ENCODE measurements at regions not wholly inside any gene's neighbourhood (a gene's known extent, or its start where the extent isn't known, plus 50 kb on each side); places are given as distances from the start of the nearest gene placed in this dataset.

- Histone ChIP-seq H3K4me1 (ENCODE audit: control insufficient read depth, insufficient read depth, low read length, poor library complexity, severe bottlenecking) (peaks cover 2% of the 10 kb centered on the region), H3K27ac (ENCODE audit: insufficient read depth, low read length, poor library complexity, severe bottlenecking) (no peak overlapping the region), H3K4me3 (ENCODE audit: insufficient read depth, low read depth, low read length, poor library complexity, severe bottlenecking) (no peak overlapping the region), H3K36me3 (ENCODE audit: control insufficient read depth, insufficient read depth, low read length) (no peaks in the 10 kb centered on the region), H3K9me3 (ENCODE audit: control insufficient read depth, low read length) (no peaks in the 10 kb centered on the region), H3K27me3 (replicated peaks; ENCODE audit: control insufficient read depth, insufficient read depth, low read length, poor library complexity, severe bottlenecking) (no peaks in the 10 kb centered on the region)
- no peak for DNase-seq
Observed at GRCh38 chrX:39891781-39892180, 206.0 kb downstream of the BCOR start.

- Histone ChIP-seq H3K36me3 (ENCODE audit: control insufficient read depth, insufficient read depth, low read length) (no peaks in the 10 kb centered on the region), H3K27ac (ENCODE audit: insufficient read depth, low read length, poor library complexity, severe bottlenecking) (no peak overlapping the region), H3K4me3 (ENCODE audit: insufficient read depth, low read depth, low read length, poor library complexity, severe bottlenecking) (no peak overlapping the region), H3K9me3 (ENCODE audit: control insufficient read depth, low read length) (no peaks in the 10 kb centered on the region), H3K4me1 (ENCODE audit: control insufficient read depth, insufficient read depth, low read length, poor library complexity, severe bottlenecking) (peaks cover 2% of the 10 kb centered on the region), H3K27me3 (replicated peaks; ENCODE audit: control insufficient read depth, insufficient read depth, low read length, poor library complexity, severe bottlenecking) (no peaks in the 10 kb centered on the region)
- DNase-seq, result no peak
Observed at GRCh38 chrX:39893417-39894338, 204.1 kb downstream of the BCOR start.

- DNase-seq, result no peak
- H3K36me3 ChIP-seq (ENCODE audit: control insufficient read depth, insufficient read depth, low read length), result no peaks in the 10 kb centered on the region
- peaks cover 2% of the 10 kb centered on the region for H3K4me1 ChIP-seq (ENCODE audit: control insufficient read depth, insufficient read depth, low read length, poor library complexity, severe bottlenecking)
- no peak overlapping the region for H3K27ac ChIP-seq (ENCODE audit: insufficient read depth, low read length, poor library complexity, severe bottlenecking)
- no peaks in the 10 kb centered on the region for H3K9me3 ChIP-seq (ENCODE audit: control insufficient read depth, low read length)
- no peaks in the 10 kb centered on the region for H3K27me3 ChIP-seq (replicated peaks; ENCODE audit: control insufficient read depth, insufficient read depth, low read length, poor library complexity, severe bottlenecking)
- H3K4me3 ChIP-seq (ENCODE audit: insufficient read depth, low read depth, low read length, poor library complexity, severe bottlenecking), result no peak overlapping the region
Observed at GRCh38 chrX:39894683-39895082, 203.1 kb downstream of the BCOR start.

- no peak for DNase-seq
- no peaks in the 10 kb centered on the region for H3K9me3 ChIP-seq (ENCODE audit: control insufficient read depth, low read length)
- no peak overlapping the region for H3K27ac ChIP-seq (ENCODE audit: insufficient read depth, low read length, poor library complexity, severe bottlenecking)
Observed at GRCh38 chrX:39895218-39896110, 202.3 kb downstream of the BCOR start.

GRCh38 chrX:39896951-39897740 is 200.6 kb downstream of the BCOR start:
- no peaks in the 10 kb centered on the region for H3K9me3 ChIP-seq (ENCODE audit: control insufficient read depth, low read length)
- H3K27ac ChIP-seq (ENCODE audit: insufficient read depth, low read length, poor library complexity, severe bottlenecking), result no peak overlapping the region
- no peaks in the 10 kb centered on the region for H3K27me3 ChIP-seq (replicated peaks; ENCODE audit: control insufficient read depth, insufficient read depth, low read length, poor library complexity, severe bottlenecking)
- DNase-seq, result no peak
- no peak overlapping the region for H3K4me3 ChIP-seq (ENCODE audit: insufficient read depth, low read depth, low read length, poor library complexity, severe bottlenecking)
- H3K4me1 ChIP-seq (ENCODE audit: control insufficient read depth, insufficient read depth, low read length, poor library complexity, severe bottlenecking), result no peaks in the 10 kb centered on the region
- H3K36me3 ChIP-seq (ENCODE audit: control insufficient read depth, insufficient read depth, low read length), result no peaks in the 10 kb centered on the region

More at GRCh38 chrX:39895218-39896110, 202.3 kb downstream of the BCOR start:
- no peaks in the 10 kb centered on the region for H3K36me3 ChIP-seq (ENCODE audit: control insufficient read depth, insufficient read depth, low read length)
- H3K4me1 ChIP-seq (ENCODE audit: control insufficient read depth, insufficient read depth, low read length, poor library complexity, severe bottlenecking), result peaks cover 2% of the 10 kb centered on the region
- no peak overlapping the region for H3K4me3 ChIP-seq (ENCODE audit: insufficient read depth, low read depth, low read length, poor library complexity, severe bottlenecking)
- no peaks in the 10 kb centered on the region for H3K27me3 ChIP-seq (replicated peaks; ENCODE audit: control insufficient read depth, insufficient read depth, low read length, poor library complexity, severe bottlenecking)

- no peaks in the 10 kb centered on the region for H3K9me3 ChIP-seq (ENCODE audit: control insufficient read depth, low read length)
- H3K4me1 ChIP-seq (ENCODE audit: control insufficient read depth, insufficient read depth, low read length, poor library complexity, severe bottlenecking), result no peaks in the 10 kb centered on the region
- no peak for DNase-seq
- H3K4me3 ChIP-seq (ENCODE audit: insufficient read depth, low read depth, low read length, poor library complexity, severe bottlenecking), result no peak overlapping the region
- no peak overlapping the region for H3K27ac ChIP-seq (ENCODE audit: insufficient read depth, low read length, poor library complexity, severe bottlenecking)
- no peaks in the 10 kb centered on the region for H3K36me3 ChIP-seq (ENCODE audit: control insufficient read depth, insufficient read depth, low read length)
- H3K27me3 ChIP-seq (replicated peaks; ENCODE audit: control insufficient read depth, insufficient read depth, low read length, poor library complexity, severe bottlenecking), result no peaks in the 10 kb centered on the region
Observed at GRCh38 chrX:39897741-39898097, 200.0 kb downstream of the BCOR start.

GRCh38 chrX:39898147-39898546 is 199.6 kb downstream of the BCOR start:
- no peak overlapping the region for H3K4me3 ChIP-seq (ENCODE audit: insufficient read depth, low read depth, low read length, poor library complexity, severe bottlenecking)
- no peaks in the 10 kb centered on the region for H3K9me3 ChIP-seq (ENCODE audit: control insufficient read depth, low read length)
- DNase-seq, result no peak
- H3K27ac ChIP-seq (ENCODE audit: insufficient read depth, low read length, poor library complexity, severe bottlenecking), result no peak overlapping the region
- no peaks in the 10 kb centered on the region for H3K4me1 ChIP-seq (ENCODE audit: control insufficient read depth, insufficient read depth, low read length, poor library complexity, severe bottlenecking)
- no peaks in the 10 kb centered on the region for H3K27me3 ChIP-seq (replicated peaks; ENCODE audit: control insufficient read depth, insufficient read depth, low read length, poor library complexity, severe bottlenecking)
- H3K36me3 ChIP-seq (ENCODE audit: control insufficient read depth, insufficient read depth, low read length), result no peaks in the 10 kb centered on the region

- Histone ChIP-seq H3K4me1 (ENCODE audit: control insufficient read depth, insufficient read depth, low read length, poor library complexity, severe bottlenecking) (no peaks in the 10 kb centered on the region), H3K27me3 (replicated peaks; ENCODE audit: control insufficient read depth, insufficient read depth, low read length, poor library complexity, severe bottlenecking) (no peaks in the 10 kb centered on the region), H3K27ac (ENCODE audit: insufficient read depth, low read length, poor library complexity, severe bottlenecking) (no peak overlapping the region), H3K36me3 (ENCODE audit: control insufficient read depth, insufficient read depth, low read length) (no peaks in the 10 kb centered on the region), H3K9me3 (ENCODE audit: control insufficient read depth, low read length) (no peaks in the 10 kb centered on the region), H3K4me3 (ENCODE audit: insufficient read depth, low read depth, low read length, poor library complexity, severe bottlenecking) (no peak overlapping the region)
- DNase-seq, result no peak
Observed at GRCh38 chrX:39899059-39899458, 198.7 kb downstream of the BCOR start.

GRCh38 chrX:39899856-39900776 is 197.6 kb downstream of the BCOR start:
- Histone ChIP-seq H3K36me3 (ENCODE audit: control insufficient read depth, insufficient read depth, low read length) (no peaks in the 10 kb centered on the region), H3K27me3 (replicated peaks; ENCODE audit: control insufficient read depth, insufficient read depth, low read length, poor library complexity, severe bottlenecking) (no peaks in the 10 kb centered on the region), H3K27ac (ENCODE audit: insufficient read depth, low read length, poor library complexity, severe bottlenecking) (no peak overlapping the region), H3K4me1 (ENCODE audit: control insufficient read depth, insufficient read depth, low read length, poor library complexity, severe bottlenecking) (no peaks in the 10 kb centered on the region), H3K9me3 (ENCODE audit: control insufficient read depth, low read length) (no peaks in the 10 kb centered on the region), H3K4me3 (ENCODE audit: insufficient read depth, low read depth, low read length, poor library complexity, severe bottlenecking) (no peak overlapping the region)
- DNase-seq, result no peak
